ENCODE measurements at regions not wholly inside any gene's neighbourhood (a gene's known extent, or its start where the extent isn't known, plus 50 kb on each side); places are given as distances from the start of the nearest gene placed in this dataset.

DNA sequence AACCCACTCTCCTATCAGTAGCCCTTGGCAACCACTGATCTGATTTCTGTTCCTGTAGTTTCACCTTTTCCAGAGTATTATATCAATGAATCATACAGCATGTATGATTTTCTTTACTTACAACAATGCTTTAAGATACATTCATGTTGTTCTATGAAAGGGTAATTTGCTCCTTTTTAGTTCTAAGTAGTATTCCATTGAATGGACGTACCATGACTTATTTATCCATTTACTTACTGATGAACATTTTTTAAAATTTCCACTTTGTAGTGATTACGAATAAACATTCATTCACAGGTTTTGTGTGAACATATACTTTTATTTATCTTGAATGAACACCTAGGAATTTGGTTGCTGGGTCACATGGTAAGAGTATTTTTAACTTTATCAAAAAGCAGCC is 620.8 kb downstream of the HTR1A start:
- no peak for DNase-seq (ENCODE audit: low read depth in 2 of 2)

DNA sequence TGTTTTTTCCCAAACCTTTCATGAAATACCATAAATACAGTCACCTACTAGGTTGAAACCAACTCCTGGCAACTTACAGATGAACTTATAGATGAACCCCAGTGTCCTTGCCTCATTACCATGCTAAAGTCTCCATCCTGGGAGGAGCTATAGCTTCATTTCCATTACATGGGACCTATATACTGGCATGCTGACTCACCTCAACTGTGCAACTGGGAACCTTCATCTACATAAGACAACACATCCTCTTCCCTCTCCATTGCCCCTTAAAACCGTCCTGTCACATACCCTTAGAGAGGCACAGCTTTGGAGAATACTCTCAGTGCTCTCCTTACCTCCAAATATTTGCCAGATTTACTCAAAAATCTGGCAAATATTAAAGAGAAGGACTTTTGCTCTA is 638.3 kb downstream of the HTR1A start:
- no peak for DNase-seq (ENCODE audit: low read depth in 2 of 2)

DNA sequence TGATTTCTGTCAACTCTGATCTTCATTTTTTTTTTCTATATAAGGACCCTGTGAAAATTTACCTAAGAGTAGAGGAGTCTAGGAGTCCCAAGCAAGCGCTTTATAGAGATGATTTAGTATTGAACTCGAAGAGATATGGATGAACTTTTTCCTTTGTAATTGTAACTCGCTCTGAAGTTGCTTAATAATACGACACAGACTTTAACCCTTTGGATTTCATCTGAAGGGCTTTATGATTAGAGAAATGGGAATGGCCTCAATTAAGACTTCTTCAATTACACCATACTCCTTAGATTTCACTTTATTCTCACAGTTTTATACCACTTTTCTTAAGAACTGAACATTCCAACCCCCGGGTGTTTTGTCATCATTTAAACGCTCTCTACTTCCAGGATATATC is 647.7 kb downstream of the HTR1A start:
- no peak for DNase-seq (ENCODE audit: low read depth in 2 of 2)

DNA sequence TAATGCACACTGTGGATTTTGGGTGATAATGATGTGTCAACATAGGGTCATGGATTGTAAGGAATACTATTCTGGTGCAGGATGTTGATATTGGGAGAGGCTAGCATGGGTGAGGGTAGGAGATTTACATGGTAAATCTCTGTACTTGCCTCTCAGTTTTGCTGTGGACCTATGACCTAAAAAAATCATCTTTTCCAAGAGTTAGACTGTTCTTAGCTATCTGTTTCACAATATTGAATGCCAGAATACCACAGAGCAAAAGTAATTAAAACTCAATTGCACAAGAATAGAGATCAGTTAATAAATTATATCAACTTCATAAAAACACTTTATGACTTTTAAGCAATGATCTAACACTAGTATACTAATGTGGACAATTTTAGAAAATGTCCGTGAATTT is 651.6 kb downstream of the HTR1A start:
- no peak for DNase-seq (ENCODE audit: low read depth in 2 of 2)

DNA sequence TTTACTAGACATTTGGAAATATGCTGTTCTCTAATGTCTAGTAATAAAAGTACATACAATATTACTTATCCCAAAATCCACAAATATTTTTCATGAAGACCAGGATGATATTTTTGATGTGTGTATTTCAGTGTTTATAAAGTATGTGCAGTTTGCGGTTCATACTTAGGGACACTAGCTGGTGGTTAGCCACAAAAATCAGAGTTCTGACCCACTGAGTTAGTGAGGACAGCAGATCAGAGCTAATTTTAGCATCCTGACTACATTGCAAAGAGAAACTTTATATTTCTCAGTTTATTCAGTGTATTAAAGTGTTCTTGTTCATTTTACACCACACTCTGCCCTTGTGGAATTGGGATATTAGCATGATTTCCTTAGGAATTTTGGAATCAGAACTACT is 655.3 kb downstream of the HTR1A start:
- DNase-seq (ENCODE audit: low read depth in 2 of 2): no peak

DNA sequence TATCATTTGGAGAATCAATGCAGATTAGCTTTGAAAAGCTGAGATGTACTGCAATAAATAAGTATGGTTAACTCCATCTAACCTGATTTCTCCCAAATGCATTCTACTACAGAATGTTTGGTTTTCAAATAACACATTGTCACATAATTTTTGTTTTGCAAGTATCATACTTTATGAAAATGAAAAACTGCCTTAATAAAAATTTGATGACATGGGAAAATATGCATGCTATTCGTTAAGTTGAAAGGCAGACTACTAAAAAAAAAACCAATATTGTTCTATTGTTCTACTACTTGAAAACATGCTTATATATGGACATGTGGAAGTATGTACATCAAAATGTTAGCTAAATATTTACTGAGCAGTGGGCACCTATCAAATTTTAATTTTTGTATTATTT is 668.9 kb downstream of the HTR1A start:
- no peak for DNase-seq (ENCODE audit: low read depth in 2 of 2)

DNA sequence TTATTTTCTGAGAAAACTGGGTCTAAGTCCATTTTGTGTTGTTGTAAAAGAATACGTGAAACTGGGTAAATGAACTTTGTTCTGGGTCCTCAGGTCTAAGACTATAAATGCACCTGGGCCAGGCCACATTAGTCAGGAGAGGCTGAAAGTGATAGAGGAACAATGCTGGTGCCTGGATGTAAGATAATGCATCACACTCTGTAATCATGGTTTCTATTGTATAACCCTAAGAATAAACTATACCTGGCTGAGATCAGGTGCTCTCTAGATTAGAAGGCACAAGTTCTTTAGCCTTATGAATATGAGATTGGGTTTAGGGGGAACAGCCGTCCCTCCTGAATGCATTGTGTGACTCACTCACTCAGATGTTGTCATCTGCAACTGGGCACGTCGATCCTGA is 675.5 kb downstream of the HTR1A start:
- no peak for DNase-seq (ENCODE audit: low read depth in 2 of 2)

DNA sequence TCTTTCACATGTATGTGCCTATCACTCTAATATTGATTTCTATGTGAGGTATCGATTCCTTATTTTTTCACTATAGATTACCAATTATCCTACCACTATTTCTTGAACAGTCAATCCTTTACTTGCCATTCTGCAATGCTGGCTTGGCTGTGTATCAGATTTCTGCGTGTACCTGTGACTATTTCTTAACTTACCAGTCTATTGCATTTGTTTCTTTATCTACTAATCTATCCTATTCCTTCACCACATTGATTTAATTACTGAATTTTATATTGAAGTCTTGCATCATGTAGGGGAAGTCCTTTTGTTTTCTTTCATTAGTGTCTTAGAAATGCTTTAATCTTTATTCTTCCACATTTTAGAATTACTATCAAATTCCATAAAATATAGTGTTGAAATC is 684.8 kb downstream of the LRRC70 start:
- no peak for DNase-seq (ENCODE audit: low read depth in 2 of 2)

DNA sequence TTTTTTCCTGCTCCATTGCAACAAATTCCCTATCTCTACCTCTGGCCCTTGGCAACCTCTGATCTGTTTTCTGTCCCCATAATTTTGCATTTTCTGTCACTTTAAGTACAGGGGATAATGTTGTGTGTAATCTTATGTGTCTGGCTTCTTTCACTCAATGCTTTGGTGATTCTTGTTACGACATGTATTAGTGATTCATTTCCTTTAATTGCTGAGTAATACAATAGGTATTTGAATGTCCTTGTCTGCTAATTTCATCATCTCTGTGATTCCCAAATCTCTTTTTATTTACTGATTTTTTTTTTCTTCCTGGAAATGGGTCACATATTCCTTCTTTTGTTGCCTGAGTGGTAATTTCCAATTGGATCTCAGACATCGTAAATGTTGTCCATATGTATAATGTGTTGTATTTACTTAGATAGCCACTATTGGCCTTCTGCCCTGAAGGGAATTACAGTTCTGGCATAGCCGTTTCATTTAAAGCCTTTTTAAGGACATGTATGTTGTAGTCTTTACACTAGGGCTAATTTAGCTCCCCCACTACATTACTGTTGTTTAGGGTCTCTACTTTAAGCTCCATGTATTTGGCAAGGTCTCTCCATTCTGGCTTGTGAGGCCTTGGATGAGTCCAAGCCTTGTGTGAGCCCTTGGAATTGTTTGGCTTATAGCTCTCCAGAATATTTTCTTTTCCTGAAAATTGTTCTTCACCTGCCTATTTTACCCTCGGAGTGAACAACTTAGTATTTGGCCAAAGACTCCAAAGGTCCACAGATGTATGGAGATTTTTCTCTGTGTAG is 683.8 kb downstream of the LRRC70 start:
- no peak for DNase-seq (ENCODE audit: low read depth in 2 of 2)

DNA sequence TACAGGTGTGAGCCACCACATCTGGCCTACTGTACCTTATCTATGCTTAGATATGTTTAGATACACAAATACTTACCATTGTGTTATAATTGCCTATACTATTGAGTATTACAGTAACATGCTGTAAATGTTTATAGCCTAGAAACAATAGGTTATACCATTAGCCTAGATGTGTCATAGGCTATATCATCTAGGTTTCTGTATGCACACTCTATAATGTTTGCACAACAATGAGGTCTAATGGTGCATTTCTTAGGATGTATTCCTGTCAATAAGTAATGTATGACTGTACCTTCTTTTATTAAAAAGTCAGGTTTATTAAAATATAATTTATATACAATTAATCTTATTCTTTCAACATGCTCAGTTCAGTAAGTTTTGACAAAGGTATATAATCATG is 683.1 kb downstream of the LRRC70 start:
- no peak for DNase-seq (ENCODE audit: low read depth in 2 of 2)

DNA sequence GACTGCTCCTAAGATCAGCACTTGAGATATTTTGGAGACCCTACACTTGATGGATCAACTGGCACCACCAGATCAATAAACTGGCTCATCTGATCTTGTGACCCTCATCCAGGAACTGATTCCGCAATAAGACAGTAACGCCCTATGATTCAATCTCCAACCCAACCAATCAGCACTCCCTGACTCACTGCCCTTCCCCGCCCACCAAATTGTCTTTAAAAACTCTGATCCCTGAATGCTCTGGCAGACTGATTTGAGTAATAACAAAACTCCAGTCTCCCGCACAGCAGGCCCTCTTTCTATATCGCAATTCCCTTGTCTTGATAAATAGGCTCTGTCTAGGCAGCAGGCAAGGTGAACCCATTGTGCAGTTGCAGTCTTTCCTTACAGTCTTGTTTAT is 677.0 kb downstream of the LRRC70 start:
- DNase-seq (ENCODE audit: low read depth in 2 of 2): no peak

DNA sequence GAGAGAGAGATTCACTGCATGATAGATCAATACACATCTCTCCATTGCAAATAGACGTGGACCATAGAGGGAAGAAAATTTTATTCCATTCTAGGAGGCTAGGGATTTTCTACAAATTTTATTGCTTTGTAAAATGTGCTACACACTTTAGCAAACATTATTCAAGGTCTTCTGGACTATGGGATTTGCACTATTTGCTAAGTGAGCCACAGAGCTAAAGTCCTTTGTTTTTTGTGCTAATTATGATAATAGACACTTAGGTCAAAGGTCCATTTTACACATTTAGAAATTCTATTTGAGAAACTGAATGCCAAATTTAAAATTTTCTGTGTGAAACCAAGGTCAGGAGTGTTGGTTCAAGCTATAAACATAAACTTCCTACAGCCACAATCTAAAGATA is 672.3 kb downstream of the LRRC70 start:
- no peak for DNase-seq (ENCODE audit: low read depth in 2 of 2)

DNA sequence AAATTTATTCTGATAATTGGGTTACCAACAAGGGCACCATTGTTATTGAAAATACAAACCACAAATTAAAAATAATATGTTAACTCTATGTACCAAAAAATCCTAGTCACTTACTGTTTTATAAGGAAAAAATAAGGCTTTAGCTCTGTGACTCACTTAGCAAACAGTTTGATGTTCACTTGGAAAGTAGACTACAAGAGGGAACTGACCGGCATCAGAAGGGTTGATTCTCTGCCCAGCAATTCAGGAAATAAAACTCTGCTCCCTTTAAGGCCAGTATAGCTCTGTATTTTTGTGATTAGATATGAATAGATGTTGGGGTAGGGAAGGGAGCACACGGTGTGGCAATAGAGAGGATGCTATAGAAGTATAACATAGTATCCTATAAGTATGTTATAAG is 671.3 kb downstream of the LRRC70 start:
- DNase-seq (ENCODE audit: low read depth in 2 of 2): no peak

DNA sequence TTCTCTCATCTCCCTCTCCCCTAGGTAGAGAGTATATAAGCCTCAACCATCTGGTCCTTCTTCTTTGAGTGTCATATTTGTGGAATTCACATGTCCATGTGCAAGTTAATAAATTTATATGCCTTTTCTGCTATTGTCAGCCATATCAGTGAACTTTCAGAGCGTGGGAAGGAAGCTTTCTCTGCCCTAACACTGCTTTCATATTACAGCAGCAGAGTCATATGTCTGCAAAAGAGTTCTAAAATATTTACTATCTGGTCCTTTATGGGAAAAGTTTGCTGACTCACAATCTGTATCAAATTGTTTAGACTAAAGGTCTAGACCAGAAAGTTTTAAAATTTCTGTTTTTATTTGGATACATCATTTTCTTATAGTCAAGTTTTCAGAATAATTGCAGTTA is 669.0 kb downstream of the LRRC70 start:
- no peak for DNase-seq (ENCODE audit: low read depth in 2 of 2)

DNA sequence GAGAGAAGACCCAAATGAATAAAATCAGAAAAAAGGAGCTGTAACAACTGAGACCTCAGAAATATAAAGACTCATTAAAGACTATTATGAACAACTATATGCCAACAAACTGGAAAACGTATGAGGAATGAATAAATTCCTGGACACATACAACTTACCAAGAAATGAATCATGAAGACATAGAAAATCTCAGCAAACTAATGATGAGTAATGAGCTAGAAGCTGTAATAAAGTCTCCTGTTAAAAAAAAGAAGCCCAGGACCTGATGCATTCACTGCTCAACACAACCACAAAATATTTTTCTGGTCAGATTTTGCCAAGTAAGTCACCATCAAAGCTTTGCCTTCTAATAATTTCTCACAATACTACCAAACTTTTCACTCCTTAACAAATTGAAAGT is 666.7 kb downstream of the LRRC70 start:
- DNase-seq (ENCODE audit: low read depth in 2 of 2): no peak

DNA sequence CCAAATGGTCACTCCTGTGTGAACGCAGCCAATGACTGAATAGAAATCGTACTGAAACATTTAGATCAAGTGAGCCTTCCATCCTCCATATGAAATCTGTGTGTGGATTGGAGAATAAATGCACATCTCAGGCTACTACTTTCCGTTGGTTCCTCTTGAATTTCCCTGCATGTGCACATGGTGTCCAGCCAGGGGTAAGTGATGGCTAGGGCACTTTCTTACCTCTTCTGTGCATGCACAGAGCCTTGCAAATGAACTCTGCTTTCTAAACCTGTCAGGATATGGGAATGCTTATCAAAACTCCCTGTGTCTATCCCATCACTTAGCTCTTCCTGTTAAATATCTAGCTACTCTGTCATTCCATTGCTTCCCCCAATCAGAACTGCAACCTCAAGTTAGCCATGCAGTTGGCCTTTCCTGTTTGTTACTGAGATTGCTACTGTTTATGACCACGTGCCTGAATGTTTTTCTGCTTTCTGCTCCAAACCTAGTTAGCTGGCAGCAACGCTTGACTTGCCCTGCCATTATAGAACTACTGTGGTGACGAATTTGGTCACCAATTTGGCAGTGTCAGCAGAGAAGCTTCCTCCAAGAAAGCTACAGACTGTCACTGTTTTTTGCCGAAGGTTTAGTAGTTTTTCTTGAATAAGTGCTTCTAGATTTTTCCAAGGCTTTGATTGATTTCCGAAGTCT is 661.6 kb downstream of the LRRC70 start:
- no peak for DNase-seq (ENCODE audit: low read depth in 2 of 2)

DNA sequence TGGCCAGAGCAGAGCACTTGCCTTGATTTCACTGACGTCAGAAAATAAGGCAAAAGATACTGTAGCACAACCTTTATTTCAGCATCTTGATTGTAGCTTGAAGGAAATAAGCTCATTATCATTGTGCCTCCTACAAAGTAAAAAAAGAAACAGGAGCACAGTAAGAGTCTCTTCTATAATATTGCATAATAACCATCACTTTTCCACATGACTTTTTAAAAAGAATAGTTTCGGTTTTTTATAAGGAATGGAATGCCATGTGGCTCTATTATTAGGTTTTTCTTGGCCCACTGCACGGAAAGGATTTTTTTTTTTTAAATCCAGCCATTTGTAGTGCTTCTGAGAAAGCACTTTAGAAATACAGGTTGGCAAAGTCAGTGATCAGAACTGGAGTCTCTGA is 655.3 kb downstream of the LRRC70 start:
- no peak for DNase-seq (ENCODE audit: low read depth in 2 of 2)

DNA sequence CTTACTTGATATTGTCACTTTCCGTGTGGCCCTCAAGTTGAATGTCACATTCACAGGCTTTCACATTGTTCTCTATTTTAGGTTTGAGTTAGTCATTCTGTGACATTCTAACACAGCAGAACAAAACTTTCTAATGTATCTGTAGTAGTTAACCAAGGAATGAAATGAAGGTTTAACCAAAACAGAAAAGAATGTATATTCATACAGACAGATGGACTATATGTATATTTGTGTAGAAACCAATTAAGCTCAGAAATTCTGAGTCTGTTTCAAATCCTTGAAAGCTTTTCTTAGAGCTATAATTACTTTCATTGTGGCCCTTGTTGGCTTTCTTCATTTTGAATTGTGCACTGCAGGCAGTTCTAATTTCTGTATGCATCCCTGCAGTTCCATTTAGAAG is 654.7 kb downstream of the LRRC70 start:
- DNase-seq (ENCODE audit: low read depth in 2 of 2): no peak

DNA sequence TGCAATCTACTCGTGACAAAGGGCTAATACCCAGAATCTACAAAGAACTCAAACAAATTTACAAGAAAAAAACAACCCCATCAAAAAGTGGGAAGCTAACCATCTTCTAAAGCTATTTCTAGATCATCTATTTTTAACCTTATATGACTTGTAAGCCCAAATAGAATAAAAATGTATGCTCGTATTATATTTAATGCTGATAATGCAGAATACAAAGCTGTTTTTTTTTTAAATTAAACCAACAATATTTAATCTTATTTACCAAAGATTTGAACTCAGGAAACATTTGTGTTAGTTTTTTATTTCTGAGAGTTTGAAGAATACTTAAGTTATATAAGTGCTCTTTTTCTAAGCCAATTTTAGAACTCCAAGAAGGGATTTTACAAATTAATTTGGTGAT is 652.1 kb downstream of the LRRC70 start:
- no peak for DNase-seq (ENCODE audit: low read depth in 2 of 2)

DNA sequence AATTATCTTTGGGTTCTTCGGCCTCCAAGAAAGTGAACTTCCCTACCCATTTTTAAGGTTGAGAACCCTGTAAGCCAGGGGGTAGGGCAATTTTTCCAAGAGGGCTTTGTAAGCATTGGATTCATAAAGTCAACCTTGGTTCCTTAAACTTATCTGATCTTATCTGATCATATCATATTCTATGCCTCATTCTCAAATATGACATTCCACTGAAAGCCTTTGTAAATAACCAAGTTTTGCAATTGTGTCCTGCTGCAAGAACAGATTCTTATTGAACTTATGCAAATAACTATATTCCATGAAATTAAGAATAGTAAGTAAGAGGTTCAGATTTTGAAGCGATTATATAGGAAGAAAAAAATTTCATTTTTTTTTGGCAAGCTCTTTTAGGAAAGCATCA is 649.5 kb downstream of the LRRC70 start:
- DNase-seq (ENCODE audit: low read depth in 2 of 2): no peak

DNA sequence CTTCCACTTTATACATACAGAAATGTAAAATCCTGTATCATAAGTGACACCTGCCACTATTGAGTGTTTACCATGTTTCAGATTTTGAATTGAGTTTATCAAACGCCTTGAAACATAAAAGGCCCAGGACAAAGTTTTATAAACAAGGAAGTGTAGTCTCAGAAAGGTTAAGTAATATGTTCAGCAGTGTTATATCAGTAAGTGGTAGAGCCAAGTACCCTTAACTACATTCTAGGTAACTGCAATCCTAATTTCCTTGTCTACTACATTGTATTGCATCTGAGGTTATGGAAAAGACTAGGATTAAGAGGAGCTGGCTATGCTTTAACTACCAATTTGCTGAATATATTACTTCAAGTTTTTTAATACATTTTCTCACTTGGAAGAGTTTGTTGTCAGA is 641.6 kb downstream of the LRRC70 start:
- DNase-seq (ENCODE audit: low read depth in 2 of 2): no peak

DNA sequence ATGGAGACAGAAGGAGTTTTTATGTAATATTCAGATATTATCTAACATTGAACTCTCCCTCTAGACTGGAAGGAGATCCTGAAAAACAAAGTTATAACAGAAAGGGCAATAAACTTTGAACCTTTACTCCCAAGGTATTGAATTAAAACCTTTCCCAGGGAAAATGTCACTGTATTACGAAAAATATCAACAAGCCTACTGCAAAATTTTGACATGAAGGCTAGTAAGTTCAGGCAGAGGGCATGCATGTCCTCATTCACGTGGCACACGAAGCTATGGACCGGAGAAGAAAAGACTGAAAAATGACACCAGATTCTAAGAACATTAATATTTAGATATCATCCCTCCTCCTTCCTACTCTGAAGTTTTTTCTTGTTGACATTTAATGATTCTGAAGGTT is 638.8 kb downstream of the LRRC70 start:
- no peak for DNase-seq (ENCODE audit: low read depth in 2 of 2)

DNA sequence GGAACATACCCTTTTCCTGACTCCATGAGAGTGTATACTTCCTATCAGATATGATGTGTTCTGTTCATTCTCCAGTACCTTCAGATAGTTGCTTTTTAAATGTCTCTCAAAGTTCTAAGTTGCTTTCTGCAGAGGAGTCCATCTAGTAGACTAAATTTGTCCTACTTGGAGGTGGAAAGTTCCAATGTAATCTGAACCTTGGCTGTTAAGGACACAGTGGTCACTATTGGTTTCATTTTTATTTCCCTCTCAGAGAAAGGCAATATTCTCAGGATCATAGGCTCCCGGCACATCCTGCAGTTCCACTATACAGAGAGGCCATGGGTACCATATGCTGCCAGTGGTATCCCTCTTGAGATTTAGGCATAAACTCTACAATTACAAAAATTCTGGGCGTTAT is 634.6 kb downstream of the LRRC70 start:
- DNase-seq (ENCODE audit: low read depth in 2 of 2): no peak
